Keratinocyte (primary cell): ENCODE measurements at regions not wholly inside any gene's neighbourhood (a gene's known extent, or its start where the extent isn't known, plus 50 kb on each side); places are given as distances from the start of the nearest gene placed in this dataset.
"Not testable (repeated sequence)": the region's sequence is repeated elsewhere in the genome, so short reads cannot be mapped to it uniquely, and the experiment has no call there.

Source experiments
- CTCF ChIP-seq, 3 experiments: IDR thresholded peaks in 1 of 3; conservative IDR thresholded peaks in 1 of 3; optimal IDR thresholded peaks in 1 of 3; 2 replicates in 2 of 3; 3 replicates in 1 of 3; pipeline versions ENCODE3 to v1.5.1; 2011; ENCODE audit warnings: low read length in 3 of 3, mild to moderate bottlenecking in 3 of 3, moderate library complexity in 2 of 3, control low read depth in 1 of 3, inconsistent platforms in 1 of 3; ENCODE audit not compliant: insufficient read depth in 2 of 3; ENCODE audit errors: extremely low read depth in 1 of 3
- EZH2 ChIP-seq: IDR thresholded peaks from one replicate; pipeline ENCODE4 v1.6.1; 2012; ENCODE audit warnings: inconsistent platforms, mild to moderate bottlenecking, low read length, moderate library complexity

GRCh38 chr12:9428856-9429255 lies 178.9 kb downstream of the KLRB1 start:
- not testable (repeated sequence) for TF ChIP-seq CTCF (optimal IDR thresholded peaks at IDR 0.05 in 1 of 3, IDR thresholded peaks at IDR 0.05 in 1 of 3, conservative IDR thresholded peaks at IDR 0.05 in 1 of 3; ENCODE audit: extremely low read depth in 1 of 3, insufficient read depth in 2 of 3, low read length in 3 of 3); EZH2
